ENCODE measurements at regions not wholly inside any gene's neighbourhood (a gene's known extent, or its start where the extent isn't known, plus 50 kb on each side); places are given as distances from the start of the nearest gene placed in this dataset.

GRCh38 chr1:184210031-184210430 lies 158.5 kb downstream of the TSEN15 start:
- no peak for TF ChIP-seq CTCF (conservative IDR thresholded peaks at IDR 0.05)

DNA sequence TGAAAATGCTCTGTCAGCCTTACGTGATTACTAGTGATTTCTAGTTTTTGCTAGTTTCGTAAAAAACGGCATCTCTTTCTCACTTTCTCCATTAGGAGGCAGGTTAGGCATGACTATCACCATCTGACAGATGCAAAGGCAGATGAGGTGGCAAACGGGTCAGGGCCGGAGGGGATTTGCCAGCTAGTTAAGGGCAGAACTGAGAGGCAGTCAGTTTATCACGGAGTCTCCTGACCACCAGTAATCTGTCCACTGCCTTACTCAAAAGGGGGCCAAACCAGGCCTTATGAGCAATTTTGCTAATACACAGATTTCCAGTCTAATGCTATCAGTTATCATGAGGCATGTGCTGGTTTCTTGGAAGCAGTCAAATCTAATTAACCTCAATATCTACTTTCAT lies 159.3 kb downstream of the TSEN15 start:
- Mint-ChIP-seq H3K36me3 (ENCODE audit: low read depth) (no peaks in the 10 kb centered on the region), H3K4me1 (no peaks in the 10 kb centered on the region), H3K4me3 (no peak overlapping the region), H3K27ac (ENCODE audit: unreplicated experiment) (no peak overlapping the region), H3K27me3 (ENCODE audit: low read depth) (no peaks in the 10 kb centered on the region), H3K9me3 (no peaks in the 10 kb centered on the region)
- DNase-seq (ENCODE audit: low read depth, low spot score), result no peak
- no peak for TF ChIP-seq CTCF (conservative IDR thresholded peaks at IDR 0.05)

More at GRCh38 chr1:184210031-184210430, 158.5 kb downstream of the TSEN15 start:
- Mint-ChIP-seq H3K27ac (ENCODE audit: unreplicated experiment) (no peak overlapping the region), H3K9me3 (no peaks in the 10 kb centered on the region), H3K27me3 (ENCODE audit: low read depth) (no peaks in the 10 kb centered on the region), H3K36me3 (ENCODE audit: low read depth) (no peaks in the 10 kb centered on the region), H3K4me1 (no peaks in the 10 kb centered on the region), H3K4me3 (no peak overlapping the region)
- no peak for DNase-seq (ENCODE audit: low read depth, low spot score)

- no peaks in the 10 kb centered on the region for H3K36me3 Mint-ChIP-seq (ENCODE audit: low read depth)
- TF ChIP-seq CTCF (conservative IDR thresholded peaks at IDR 0.05), result no peak
- H3K27ac Mint-ChIP-seq (ENCODE audit: unreplicated experiment), result no peak overlapping the region
- no peak for DNase-seq (ENCODE audit: low read depth, low spot score)
- no peaks in the 10 kb centered on the region for H3K4me1 Mint-ChIP-seq
- no peaks in the 10 kb centered on the region for H3K9me3 Mint-ChIP-seq
- H3K27me3 Mint-ChIP-seq (ENCODE audit: low read depth), result no peaks in the 10 kb centered on the region
- no peak overlapping the region for H3K4me3 Mint-ChIP-seq
Observed at GRCh38 chr1:184212649-184213314, 161.3 kb downstream of the TSEN15 start.

- H3K36me3 Mint-ChIP-seq (ENCODE audit: low read depth), result no peaks in the 10 kb centered on the region
- no peak overlapping the region for H3K27ac Mint-ChIP-seq (ENCODE audit: unreplicated experiment)
- no peak overlapping the region for H3K4me3 Mint-ChIP-seq
- H3K9me3 Mint-ChIP-seq, result no peaks in the 10 kb centered on the region
- no peak for TF ChIP-seq CTCF (conservative IDR thresholded peaks at IDR 0.05)
- H3K4me1 Mint-ChIP-seq, result peaks cover 11% of the 10 kb centered on the region
- no peak for DNase-seq (ENCODE audit: low read depth, low spot score)
- H3K27me3 Mint-ChIP-seq (ENCODE audit: low read depth), result no peaks in the 10 kb centered on the region
Observed at GRCh38 chr1:184214128-184214527, 162.6 kb downstream of the TSEN15 start.

DNA sequence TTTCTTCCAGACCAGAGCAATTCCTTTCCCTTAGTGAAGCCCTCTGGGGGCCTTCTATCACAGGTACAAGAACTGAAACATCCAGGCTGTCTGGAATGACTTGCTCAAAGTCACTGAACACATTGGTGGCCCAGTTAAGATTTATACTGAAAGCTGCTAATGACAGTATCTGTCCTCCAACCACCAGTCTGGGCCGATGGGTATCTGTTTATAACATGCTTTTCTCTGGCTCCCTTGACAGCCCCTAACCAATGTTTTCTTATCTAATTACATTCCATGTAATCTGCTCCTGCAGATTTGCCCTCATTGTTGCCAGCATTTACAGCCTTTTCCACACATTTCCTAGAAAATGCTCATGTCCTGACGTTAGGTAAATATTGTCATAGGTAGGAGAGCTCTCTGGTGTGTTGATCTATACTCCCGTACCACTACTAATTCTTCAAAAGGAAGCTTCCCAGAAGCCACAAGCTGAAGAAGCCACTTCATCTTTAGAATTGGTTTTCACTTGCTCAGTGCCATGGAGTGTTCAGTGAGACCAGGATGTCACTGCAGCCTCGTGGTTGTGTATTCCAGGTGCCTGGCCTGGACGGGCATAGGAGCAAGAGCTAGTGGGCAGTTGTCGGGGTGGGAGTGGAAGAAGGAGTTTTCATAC lies 163.9 kb downstream of the TSEN15 start:
- Mint-ChIP-seq H3K27ac (ENCODE audit: unreplicated experiment) (no peak overlapping the region), H3K9me3 (no peaks in the 10 kb centered on the region), H3K27me3 (ENCODE audit: low read depth) (no peaks in the 10 kb centered on the region), H3K4me1 (peaks cover 11% of the 10 kb centered on the region), H3K4me3 (no peak overlapping the region), H3K36me3 (ENCODE audit: low read depth) (no peaks in the 10 kb centered on the region)
- DNase-seq (ENCODE audit: low read depth, low spot score), result no peak
- TF ChIP-seq CTCF (conservative IDR thresholded peaks at IDR 0.05), result no peak
